MM.1S (cell line): ENCODE measurements at regions not wholly inside any gene's neighbourhood (a gene's known extent, or its start where the extent isn't known, plus 50 kb on each side); places are given as distances from the start of the nearest gene placed in this dataset.

Source experiments
- CTCF ChIP-seq: fragments of 300-600 bp; sonication (generic); IDR thresholded peaks from 2 replicates; pipeline ENCODE4 v1.5.1; 2016; ENCODE audit warnings: antibody characterized with exemption, low read length, mixed read lengths
- EZH2 ChIP-seq: fragments of 300-600 bp; sonication (generic); optimal IDR thresholded peaks from 2 replicates; pipeline ENCODE3; 2017; ENCODE audit warnings: low read depth, mild to moderate bottlenecking, antibody characterized with exemption, low read length, mixed read lengths

GRCh38 chr7:118477036-118477435 is 252.5 kb downstream of the ANKRD7 start:
- TF ChIP-seq CTCF = no peak
- no peak for TF ChIP-seq EZH2
